Endothelial cell of umbilical vein (primary cell): ENCODE measurements at regions not wholly inside any gene's neighbourhood (a gene's known extent, or its start where the extent isn't known, plus 50 kb on each side); places are given as distances from the start of the nearest gene placed in this dataset.

Experiments
- BruUV-seq: library from RNA; stranded (reverse); fragments of 400-500 nt; replicated peaks from 2 replicates; lab custom pipeline; 2021; lab: Mats Ljungman, UMichigan
- CTCF ChIA-PET: fragments of 300-600, 350-600 bp; sonication (Branson Sonifier 250); formaldehyde crosslinking; loops from one replicate; lab custom pipeline; 2021; ENCODE audit warnings: antibody characterized with exemption, inconsistent platforms; lab: Charles Lee
- POLR2A ChIA-PET: fragments of 300-600, 350-600 bp; sonication (Branson Sonifier 250); formaldehyde crosslinking; loops from one replicate; lab custom pipeline; 2021; ENCODE audit warnings: antibody characterized with exemption, inconsistent platforms; lab: Charles Lee
- DNase-seq: peaks from one replicate; pipeline ENCODE4 v3.0.0-alpha.2; 2011; ENCODE audit warnings: low read depth, low spot score
- FAIRE-seq: peaks from 2 replicates; lab custom pipeline; 2011; peaks lifted over from hg19 to GRCh38; lab: Jason Lieb, UNC
- H2AFZ ChIP-seq: 2 replicates; pipeline ENCODE4 v1.6.0; 2012; ENCODE audit warnings: low read depth, low read length, control low read depth, inconsistent platforms
- H3K27ac ChIP-seq: 2 replicates; pipeline ENCODE4 v1.5.1; 2011; ENCODE audit warnings: low read depth, mild to moderate bottlenecking, control low read depth, low read length, moderate library complexity; ENCODE audit not compliant: insufficient read depth
- H3K27me3 ChIP-seq, 2 experiments: 2 replicates each; pipeline versions ENCODE4 v1.6.0 to v1.6.1; 2011; ENCODE audit warnings: low read length in 2 of 2, mixed read lengths in 1 of 2; ENCODE audit not compliant: control insufficient read depth in 2 of 2, insufficient read depth in 2 of 2
- H3K36me3 ChIP-seq, 2 experiments: 2 replicates in 1 of 2; 3 replicates in 1 of 2; pipeline ENCODE4 v1.5.1; 2011; ENCODE audit warnings: low read length in 2 of 2, mild to moderate bottlenecking in 1 of 2, moderate library complexity in 1 of 2; ENCODE audit not compliant: control insufficient read depth in 2 of 2, insufficient read depth in 2 of 2; ENCODE audit errors: extremely low read depth in 1 of 2
- H3K4me1 ChIP-seq: 3 replicates; pipeline ENCODE4 v1.5.1; 2011; ENCODE audit warnings: mild to moderate bottlenecking, low read length; ENCODE audit not compliant: control insufficient read depth, insufficient read depth; ENCODE audit errors: extremely low read depth
- H3K4me2 ChIP-seq: 2 replicates; pipeline ENCODE4 v1.6.1; 2011; ENCODE audit warnings: low read length, control low read depth, mixed read lengths; ENCODE audit not compliant: insufficient read depth
- H3K4me3 ChIP-seq, 3 experiments: fragments of 200-600 bp in 1 of 3; sonication (generic), shearing (Covaris generic) in 1 of 3; replicated peaks in 1 of 3; 2 replicates each; pipeline ENCODE4 v1.5.1; 2011 to 2016; ENCODE audit warnings: control low read depth in 3 of 3, low read length in 3 of 3, mild to moderate bottlenecking in 2 of 3, inconsistent platforms in 1 of 3, low read depth in 1 of 3, moderate library complexity in 1 of 3; ENCODE audit not compliant: insufficient read depth in 1 of 3
- H3K79me2 ChIP-seq: 2 replicates; pipeline ENCODE4 v1.6.0; 2012; ENCODE audit warnings: low read length, inconsistent platforms; ENCODE audit not compliant: control insufficient read depth, insufficient read depth
- H3K9ac ChIP-seq: replicated peaks from 2 replicates; pipeline ENCODE3; 2011; ENCODE audit warnings: low read length, control low read depth; ENCODE audit not compliant: insufficient read depth; ENCODE audit errors: extremely low read depth
- H3K9me1 ChIP-seq: replicated peaks from 3 replicates; pipeline ENCODE4 v1.6.0; 2011; ENCODE audit warnings: mild to moderate bottlenecking, low read length; ENCODE audit not compliant: control insufficient read depth, insufficient read depth; ENCODE audit errors: extremely low read depth
- H3K9me3 ChIP-seq: replicated peaks from 2 replicates; pipeline ENCODE4 v1.5.1; 2012; ENCODE audit warnings: low read length, inconsistent platforms; ENCODE audit not compliant: control insufficient read depth, insufficient read depth
- H4K20me1 ChIP-seq: replicated peaks from 2 replicates; pipeline ENCODE3; 2011; ENCODE audit warnings: mild to moderate bottlenecking, low read length; ENCODE audit not compliant: control insufficient read depth, insufficient read depth; ENCODE audit errors: extremely low read depth
- CTCF ChIP-seq, 2 donors: IDR thresholded peaks; 1 replicate in 1 of 2; 2 replicates in 1 of 2; pipeline ENCODE4 v1.5.1; 2011; ENCODE audit warnings: low read length in 2 of 2, mild to moderate bottlenecking in 2 of 2, moderate library complexity in 2 of 2, control low read depth in 1 of 2, inconsistent platforms in 1 of 2, low read depth in 1 of 2; ENCODE audit not compliant: insufficient read depth in 1 of 2; ENCODE audit errors: extremely low read depth in 1 of 2
- EZH2 ChIP-seq: IDR thresholded peaks from 2 replicates; pipeline ENCODE4 v1.6.1; 2012; ENCODE audit warnings: borderline replicate concordance, low read depth, mild to moderate bottlenecking, moderate library complexity, low read length, inconsistent platforms; ENCODE audit not compliant: severe bottlenecking
- FOS ChIP-seq: IDR thresholded peaks from 2 replicates; pipeline ENCODE4 v1.6.1; 2011; ENCODE audit warnings: mild to moderate bottlenecking, low read length, moderate library complexity, borderline replicate concordance; ENCODE audit not compliant: insufficient read depth
- GATA2 ChIP-seq: IDR thresholded peaks from 2 replicates; pipeline ENCODE4 v1.7.0; 2011; ENCODE audit warnings: low read depth, mild to moderate bottlenecking, moderate library complexity, mixed read lengths, low read length; ENCODE audit not compliant: insufficient read length, insufficient read depth
- JUN ChIP-seq: IDR thresholded peaks from 2 replicates; pipeline ENCODE4 v1.6.1; 2011; ENCODE audit warnings: borderline replicate concordance, low read depth; ENCODE audit not compliant: insufficient read length, insufficient read depth
- MAX ChIP-seq: IDR thresholded peaks from 2 replicates; pipeline ENCODE4 v1.6.1; 2011; ENCODE audit not compliant: insufficient read depth, insufficient read length
- MYC ChIP-seq: IDR thresholded peaks from one replicate; pipeline ENCODE4 v1.6.1; 2011; ENCODE audit warnings: mild to moderate bottlenecking, low read depth, low read length
- POLR2A ChIP-seq: IDR thresholded peaks from 2 replicates; pipeline ENCODE4 v1.6.1; 2012; ENCODE audit warnings: low read depth, mild to moderate bottlenecking, control low read depth, low read length
- POLR2AphosphoS5 ChIP-seq: IDR thresholded peaks from 2 replicates; pipeline ENCODE4 v1.6.1; 2012; ENCODE audit warnings: low read depth, mild to moderate bottlenecking, control low read depth, low read length, moderate library complexity; ENCODE audit not compliant: insufficient read depth
- dilution Hi-C: fragments of 300-500 bp; cut with MboI; formaldehyde crosslinking; loops from one replicate; pipeline ENCODE4 v1.15.0; 2019; ENCODE audit warnings: low sequenced_read_pairs; ENCODE audit not compliant: extremely low pct_ligation_motif_present
- intact Hi-C: fragments of 100-400 bp; cut with micrococcal nuclease; formaldehyde crosslinking; loops from one replicate; pipeline ENCODE4 v1.10.0; 2022

GRCh38 chr3:40680685-40681657 lies 156.2 kb downstream of the ZNF621 start:
- BruUV-seq = no TSS peak
- DNase-seq = no peak
- dilution Hi-C loops = no loop called here

GRCh38 chr3:40681658-40682055 lies 156.9 kb downstream of the ZNF621 start:
- intact Hi-C loops = no loop called here
- H3K27ac ChIP-seq = no peak overlapping the region
- FAIRE-seq (no peak), DNase-seq (no peak)
- H3K4me1 ChIP-seq = no peaks in the 10 kb centered on the region
- dilution Hi-C loops = no loop called here
- no peaks in the 10 kb centered on the region for H3K79me2 ChIP-seq
- no peak overlapping the region for H2AFZ ChIP-seq
- peaks cover 4 to 5% of the 10 kb centered on the region in 2 experiments for H3K27me3 ChIP-seq
- H3K9me3 ChIP-seq = no peaks in the 10 kb centered on the region
- no peak overlapping the region for H3K4me2 ChIP-seq
- ChIA-PET CTCF (no interaction called here), POLR2A (no interaction called here)
- no peak overlapping the region for H3K4me3 ChIP-seq
- H3K9ac ChIP-seq = no peak overlapping the region
- no peaks in the 10 kb centered on the region for H3K9me1 ChIP-seq
- no peaks in the 10 kb centered on the region for H4K20me1 ChIP-seq
- BruUV-seq = no TSS peak
- TF ChIP-seq GATA2 (no peak), MAX (no peak), JUN (no peak), POLR2A (no peak), FOS (no peak), CTCF (IDR thresholded peaks at IDR 0.05; ENCODE audit: extremely low read depth in 1 of 2, insufficient read depth in 1 of 2, low read depth in 1 of 2, low read length in 2 of 2) (no peak), EZH2 (no peak), POLR2AphosphoS5 (no peak), MYC (no peak)
- H3K36me3 ChIP-seq = no peaks in the 10 kb centered on the region

More at GRCh38 chr3:40680685-40681657, 156.2 kb downstream of the ZNF621 start:
- ChIA-PET POLR2A (interaction anchor here (0.8 kb wide), 1 partner anchor 519 kb away, joined by 3 read pairs; the partner anchor contains the start of gene CTNNB1), CTCF (interaction anchor here (0.6 kb wide), 2 partner anchors 75 to 1303 kb away, joined by 3 to 4 read pairs; no protein-coding TSS in a partner anchor)
- Histone ChIP-seq H3K79me2 (no peaks in the 10 kb centered on the region), H2AFZ (no peak overlapping the region), H3K27me3 (peaks cover 4 to 5% of the 10 kb centered on the region in 2 experiments), H3K4me2 (no peak overlapping the region), H3K4me3 (no peak overlapping the region), H3K27ac (no peak overlapping the region), H3K36me3 (no peaks in the 10 kb centered on the region), H4K20me1 (no peaks in the 10 kb centered on the region), H3K9me3 (no peaks in the 10 kb centered on the region), H3K9me1 (no peaks in the 10 kb centered on the region), H3K9ac (no peak overlapping the region), H3K4me1 (no peaks in the 10 kb centered on the region)
- FAIRE-seq = no peak
- intact Hi-C loops = no loop called here
- TF ChIP-seq JUN = no peak
- TF ChIP-seq GATA2 = no peak
- TF ChIP-seq POLR2A = no peak
- no peak for TF ChIP-seq EZH2
- TF ChIP-seq MYC = no peak
